ENCODE measurements at regions not wholly inside any gene's neighbourhood (a gene's known extent, or its start where the extent isn't known, plus 50 kb on each side); places are given as distances from the start of the nearest gene placed in this dataset.

DNA sequence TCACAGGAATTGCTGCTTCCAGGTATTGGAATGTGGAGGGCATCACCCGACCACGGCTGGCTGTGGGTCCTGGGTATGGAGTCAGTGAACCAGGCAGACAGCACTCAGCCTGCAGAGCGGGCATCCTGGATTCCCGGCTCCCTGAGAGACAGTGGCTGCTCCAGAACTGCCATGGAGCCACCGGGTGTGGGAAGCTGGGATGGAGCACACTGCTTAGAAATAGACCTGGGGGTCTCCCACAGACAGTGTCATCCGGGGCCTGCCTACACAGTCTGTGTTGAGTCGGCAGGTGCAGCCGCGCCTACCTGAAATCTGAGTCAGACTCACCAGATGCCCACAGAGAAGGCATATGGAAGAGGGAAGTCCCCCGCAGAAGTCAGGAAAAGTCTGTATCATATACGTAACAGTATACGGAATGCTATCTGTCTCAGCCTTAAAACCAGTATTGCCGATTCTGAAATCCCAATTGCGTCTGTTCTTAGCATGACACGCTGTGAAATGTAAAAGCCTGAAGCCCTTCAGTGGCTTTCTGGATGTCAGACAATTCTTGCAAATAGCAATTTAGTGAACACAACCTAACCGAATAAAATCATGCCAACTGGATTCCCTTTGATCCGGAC lies 509.7 kb upstream of the MYT1L start:
- H3K4me3 ChIP-seq (ENCODE audit: severe bottlenecking) = no peak overlapping the region
- ATAC-seq (ENCODE audit: low read depth) (no peak), DNase-seq (ENCODE audit: low spot score) (no peak)
- no peaks in the 10 kb centered on the region for H3K36me3 ChIP-seq (ENCODE audit: low read depth)
- no peaks in the 10 kb centered on the region for H3K4me1 ChIP-seq (ENCODE audit: insufficient read depth, poor library complexity, severe bottlenecking)
- no peaks in the 10 kb centered on the region for H3K27me3 ChIP-seq (ENCODE audit: insufficient read depth, poor library complexity, severe bottlenecking)
- H3K9me3 ChIP-seq (ENCODE audit: severe bottlenecking) = no peaks in the 10 kb centered on the region
- TF ChIP-seq, protein P1, sequence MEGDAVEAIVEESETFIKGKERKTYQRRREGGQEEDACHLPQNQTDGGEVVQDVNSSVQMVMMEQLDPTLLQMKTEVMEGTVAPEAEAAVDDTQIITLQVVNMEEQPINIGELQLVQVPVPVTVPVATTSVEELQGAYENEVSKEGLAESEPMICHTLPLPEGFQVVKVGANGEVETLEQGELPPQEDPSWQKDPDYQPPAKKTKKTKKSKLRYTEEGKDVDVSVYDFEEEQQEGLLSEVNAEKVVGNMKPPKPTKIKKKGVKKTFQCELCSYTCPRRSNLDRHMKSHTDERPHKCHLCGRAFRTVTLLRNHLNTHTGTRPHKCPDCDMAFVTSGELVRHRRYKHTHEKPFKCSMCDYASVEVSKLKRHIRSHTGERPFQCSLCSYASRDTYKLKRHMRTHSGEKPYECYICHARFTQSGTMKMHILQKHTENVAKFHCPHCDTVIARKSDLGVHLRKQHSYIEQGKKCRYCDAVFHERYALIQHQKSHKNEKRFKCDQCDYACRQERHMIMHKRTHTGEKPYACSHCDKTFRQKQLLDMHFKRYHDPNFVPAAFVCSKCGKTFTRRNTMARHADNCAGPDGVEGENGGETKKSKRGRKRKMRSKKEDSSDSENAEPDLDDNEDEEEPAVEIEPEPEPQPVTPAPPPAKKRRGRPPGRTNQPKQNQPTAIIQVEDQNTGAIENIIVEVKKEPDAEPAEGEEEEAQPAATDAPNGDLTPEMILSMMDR (IDR thresholded peaks at IDR 0.05; ENCODE audit: poor library complexity, severe bottlenecking) = no peak
- no peak overlapping the region for H3K27ac ChIP-seq (ENCODE audit: poor library complexity, severe bottlenecking)

DNA sequence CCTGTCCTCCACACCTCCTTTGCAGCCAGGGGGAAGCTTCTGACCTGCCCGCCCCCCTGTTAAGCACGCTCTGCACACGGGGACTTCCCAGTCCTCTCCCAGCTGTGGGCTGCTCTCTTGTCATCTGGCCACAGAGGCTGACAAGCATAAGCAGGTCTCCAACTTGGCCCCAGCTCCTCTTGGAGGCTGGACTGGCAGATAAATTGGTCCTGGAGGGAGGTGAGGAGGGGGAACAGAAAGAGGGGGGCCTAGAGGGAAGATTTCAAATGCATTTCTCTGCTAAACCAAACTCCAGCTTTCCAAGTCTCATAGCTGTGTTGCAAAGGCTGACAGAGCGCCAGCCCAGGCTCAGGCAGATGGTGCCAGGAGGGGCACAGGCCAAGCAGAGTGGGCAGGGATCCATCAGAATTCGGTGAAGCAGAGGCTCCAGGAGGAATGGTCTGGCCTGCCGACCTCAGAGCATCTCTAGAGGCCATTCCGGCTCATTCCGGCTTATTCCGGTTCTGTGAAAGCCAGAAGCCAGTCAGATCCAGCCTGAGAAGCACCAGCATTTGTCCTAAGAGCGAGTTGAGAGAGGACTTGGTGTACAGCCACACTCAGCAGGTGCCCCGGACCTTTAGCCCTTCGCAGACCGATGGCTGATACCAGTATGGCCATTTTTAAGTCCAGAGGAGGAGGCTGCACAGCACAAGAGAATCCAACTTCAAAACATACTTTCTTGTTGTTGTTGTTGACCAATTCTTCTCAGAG lies 508.9 kb upstream of the MYT1L start:
- Histone ChIP-seq H3K27me3 (ENCODE audit: insufficient read depth, poor library complexity, severe bottlenecking) (no peaks in the 10 kb centered on the region), H3K4me1 (ENCODE audit: insufficient read depth, poor library complexity, severe bottlenecking) (no peaks in the 10 kb centered on the region), H3K27ac (ENCODE audit: poor library complexity, severe bottlenecking) (no peak overlapping the region), H3K36me3 (ENCODE audit: low read depth) (no peaks in the 10 kb centered on the region), H3K4me3 (ENCODE audit: severe bottlenecking) (no peak overlapping the region), H3K9me3 (ENCODE audit: severe bottlenecking) (no peaks in the 10 kb centered on the region)
- DNase-seq (ENCODE audit: low spot score) = no peak
- TF ChIP-seq, protein P1 (IDR thresholded peaks at IDR 0.05; ENCODE audit: poor library complexity, severe bottlenecking) = no peak
- ATAC-seq (ENCODE audit: low read depth) = no peak

DNA sequence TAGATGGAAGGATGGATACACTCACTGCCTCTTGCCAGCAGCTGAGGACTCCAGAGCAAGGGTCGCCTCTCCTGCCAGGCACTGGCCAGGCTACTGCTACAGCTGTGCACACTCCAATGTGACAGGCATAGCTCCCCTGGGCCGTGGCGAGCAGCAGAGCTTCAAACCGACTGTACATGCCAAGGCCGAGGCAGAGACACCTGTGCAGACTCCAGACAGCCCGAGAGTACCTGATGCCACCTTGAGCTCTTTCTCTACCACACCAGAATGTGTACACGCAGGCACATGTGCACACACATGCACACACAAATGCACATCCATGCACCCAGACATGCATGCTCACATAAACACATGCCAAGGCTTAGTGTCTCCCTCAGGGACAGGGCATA lies 508.3 kb upstream of the MYT1L start:
- no peak overlapping the region for H3K27ac ChIP-seq (ENCODE audit: poor library complexity, severe bottlenecking)
- TF ChIP-seq, protein P1 (IDR thresholded peaks at IDR 0.05; ENCODE audit: poor library complexity, severe bottlenecking) = no peak
- no peaks in the 10 kb centered on the region for H3K27me3 ChIP-seq (ENCODE audit: insufficient read depth, poor library complexity, severe bottlenecking)
- ATAC-seq (ENCODE audit: low read depth) (no peak), DNase-seq (ENCODE audit: low spot score) (no peak)
- H3K36me3 ChIP-seq (ENCODE audit: low read depth) = no peaks in the 10 kb centered on the region
- no peaks in the 10 kb centered on the region for H3K9me3 ChIP-seq (ENCODE audit: severe bottlenecking)
- no peak overlapping the region for H3K4me3 ChIP-seq (ENCODE audit: severe bottlenecking)
- no peaks in the 10 kb centered on the region for H3K4me1 ChIP-seq (ENCODE audit: insufficient read depth, poor library complexity, severe bottlenecking)

DNA sequence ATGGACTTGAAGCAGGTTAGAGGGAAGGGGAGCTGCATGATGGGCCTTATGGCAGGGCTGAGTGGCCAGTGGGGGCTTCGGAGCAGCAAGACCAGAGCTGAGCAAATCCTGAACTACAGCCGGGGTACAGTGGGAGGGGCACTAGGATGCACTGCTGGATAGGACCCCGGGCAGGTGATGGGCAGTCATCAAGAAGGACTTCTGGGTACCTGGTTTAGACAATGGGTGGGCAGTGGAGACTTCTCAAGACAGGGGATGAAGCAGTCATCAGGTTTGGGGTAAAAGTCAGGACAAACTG lies 507.4 kb upstream of the MYT1L start:
- H3K4me3 ChIP-seq (ENCODE audit: severe bottlenecking) = no peak overlapping the region
- H3K27me3 ChIP-seq (ENCODE audit: insufficient read depth, poor library complexity, severe bottlenecking) = no peaks in the 10 kb centered on the region
- no peaks in the 10 kb centered on the region for H3K36me3 ChIP-seq (ENCODE audit: low read depth)
- no peak overlapping the region for H3K27ac ChIP-seq (ENCODE audit: poor library complexity, severe bottlenecking)
- H3K4me1 ChIP-seq (ENCODE audit: insufficient read depth, poor library complexity, severe bottlenecking) = no peaks in the 10 kb centered on the region
- H3K9me3 ChIP-seq (ENCODE audit: severe bottlenecking) = no peaks in the 10 kb centered on the region
- TF ChIP-seq, protein P1 (IDR thresholded peaks at IDR 0.05; ENCODE audit: poor library complexity, severe bottlenecking) = no peak
- ATAC-seq (ENCODE audit: low read depth) (no peak), DNase-seq (ENCODE audit: low spot score) (no peak)

Measured in RWPE2 (cell line).